ENCODE measurements at regions not wholly inside any gene's neighbourhood (a gene's known extent, or its start where the extent isn't known, plus 50 kb on each side); places are given as distances from the start of the nearest gene placed in this dataset.

DNA sequence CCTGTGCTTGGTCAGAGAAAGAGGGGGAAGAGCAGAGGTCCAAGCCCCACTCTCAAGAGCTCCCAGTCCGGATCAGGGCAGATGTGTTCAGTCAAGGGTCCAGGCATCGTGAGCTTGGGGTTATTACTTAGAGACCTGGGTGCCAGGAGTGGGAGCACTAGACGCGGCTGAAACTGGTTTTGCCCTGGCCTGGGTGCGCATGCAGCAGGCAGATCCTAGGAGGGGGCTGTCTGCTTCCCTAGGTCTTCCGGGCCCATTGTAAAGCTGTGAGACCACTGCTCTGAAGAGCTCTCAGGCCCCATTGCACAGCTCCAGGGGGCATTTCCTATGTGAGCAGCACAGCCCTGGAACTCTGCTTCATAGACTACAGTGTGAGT is 204.9 kb upstream of the LINGO1 start:
- TF ChIP-seq, protein P1, sequence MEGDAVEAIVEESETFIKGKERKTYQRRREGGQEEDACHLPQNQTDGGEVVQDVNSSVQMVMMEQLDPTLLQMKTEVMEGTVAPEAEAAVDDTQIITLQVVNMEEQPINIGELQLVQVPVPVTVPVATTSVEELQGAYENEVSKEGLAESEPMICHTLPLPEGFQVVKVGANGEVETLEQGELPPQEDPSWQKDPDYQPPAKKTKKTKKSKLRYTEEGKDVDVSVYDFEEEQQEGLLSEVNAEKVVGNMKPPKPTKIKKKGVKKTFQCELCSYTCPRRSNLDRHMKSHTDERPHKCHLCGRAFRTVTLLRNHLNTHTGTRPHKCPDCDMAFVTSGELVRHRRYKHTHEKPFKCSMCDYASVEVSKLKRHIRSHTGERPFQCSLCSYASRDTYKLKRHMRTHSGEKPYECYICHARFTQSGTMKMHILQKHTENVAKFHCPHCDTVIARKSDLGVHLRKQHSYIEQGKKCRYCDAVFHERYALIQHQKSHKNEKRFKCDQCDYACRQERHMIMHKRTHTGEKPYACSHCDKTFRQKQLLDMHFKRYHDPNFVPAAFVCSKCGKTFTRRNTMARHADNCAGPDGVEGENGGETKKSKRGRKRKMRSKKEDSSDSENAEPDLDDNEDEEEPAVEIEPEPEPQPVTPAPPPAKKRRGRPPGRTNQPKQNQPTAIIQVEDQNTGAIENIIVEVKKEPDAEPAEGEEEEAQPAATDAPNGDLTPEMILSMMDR (IDR thresholded peaks at IDR 0.05), result no peak
- TF ChIP-seq POLR2A (IDR thresholded peaks at IDR 0.05), result no peak

Data from tibial nerve (tissue), 3 donors.